HCT116 (cell line): ENCODE measurements at regions not wholly inside any gene's neighbourhood (a gene's known extent, or its start where the extent isn't known, plus 50 kb on each side); places are given as distances from the start of the nearest gene placed in this dataset.

Experiments
- EZH2 ChIP-seq: fragments of 200-600 bp; sonication (generic); IDR thresholded peaks from 2 replicates; pipeline ENCODE4 v1.6.1; 2017; ENCODE audit warnings: antibody characterized with exemption, mixed run types
- POLR2A ChIP-seq: IDR thresholded peaks from 2 replicates; pipeline ENCODE4 v1.7.0; 2011; ENCODE audit warnings: borderline replicate concordance; ENCODE audit not compliant: insufficient read depth, insufficient read length; ENCODE audit errors: extremely low read depth
- POLR2AphosphoS5 ChIP-seq: IDR thresholded peaks from 2 replicates; pipeline ENCODE4 v1.6.1; 2011; ENCODE audit warnings: mild to moderate bottlenecking, low read depth, low read length, moderate library complexity
- TF ChIP-seq, protein P1 (sequence below), 3 experiments: fragments of 200-600 bp in 1 of 3; sonication (generic) in 1 of 3; IDR thresholded peaks in 2 of 3; conservative IDR thresholded peaks in 1 of 3; 2 replicates each; pipeline ENCODE4 v1.5.1; 2012 to 2017; ENCODE audit warnings: low read depth in 2 of 3, low read length in 2 of 3, antibody characterized with exemption in 1 of 3, borderline replicate concordance in 1 of 3, control low read depth in 1 of 3, mild to moderate bottlenecking in 1 of 3, mixed read lengths in 1 of 3, mixed run types in 1 of 3, moderate library complexity in 1 of 3; ENCODE audit not compliant: insufficient read depth in 1 of 3
- TF ChIP-seq, protein P2 (sequence below): IDR thresholded peaks from 2 replicates; pipeline ENCODE4 v1.6.1; 2012

DNA sequence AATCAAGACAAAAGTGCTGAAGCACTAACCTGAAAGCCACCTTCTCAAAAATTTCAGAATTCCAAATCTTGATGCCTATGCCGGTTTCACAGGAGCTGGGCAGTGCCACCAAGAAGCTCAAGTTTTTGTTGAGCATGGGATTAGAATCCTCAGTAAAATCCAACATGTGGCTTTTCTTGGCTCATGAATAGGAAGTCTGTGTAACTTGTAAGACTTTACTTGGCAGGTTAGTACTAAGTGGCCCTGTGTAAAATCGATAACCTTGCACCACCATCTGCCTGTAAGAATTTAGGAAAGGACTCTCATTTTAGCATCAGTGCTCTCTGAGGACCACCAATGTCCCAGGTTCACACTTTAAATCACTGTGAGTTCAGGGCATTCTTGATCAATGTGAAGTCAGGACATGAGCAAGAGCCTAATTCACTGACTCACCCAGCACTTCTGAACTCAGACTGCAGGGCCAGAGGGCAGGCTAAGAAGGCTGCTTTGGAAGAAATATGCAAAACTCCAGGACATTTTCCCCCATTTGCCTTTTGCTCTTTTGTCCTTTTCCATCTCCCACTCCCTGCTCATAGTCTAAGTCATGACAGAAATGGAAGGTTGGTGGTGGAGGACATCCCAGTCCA, 113.2 kb downstream of the EDN1 start:
- TF ChIP-seq, protein P1, sequence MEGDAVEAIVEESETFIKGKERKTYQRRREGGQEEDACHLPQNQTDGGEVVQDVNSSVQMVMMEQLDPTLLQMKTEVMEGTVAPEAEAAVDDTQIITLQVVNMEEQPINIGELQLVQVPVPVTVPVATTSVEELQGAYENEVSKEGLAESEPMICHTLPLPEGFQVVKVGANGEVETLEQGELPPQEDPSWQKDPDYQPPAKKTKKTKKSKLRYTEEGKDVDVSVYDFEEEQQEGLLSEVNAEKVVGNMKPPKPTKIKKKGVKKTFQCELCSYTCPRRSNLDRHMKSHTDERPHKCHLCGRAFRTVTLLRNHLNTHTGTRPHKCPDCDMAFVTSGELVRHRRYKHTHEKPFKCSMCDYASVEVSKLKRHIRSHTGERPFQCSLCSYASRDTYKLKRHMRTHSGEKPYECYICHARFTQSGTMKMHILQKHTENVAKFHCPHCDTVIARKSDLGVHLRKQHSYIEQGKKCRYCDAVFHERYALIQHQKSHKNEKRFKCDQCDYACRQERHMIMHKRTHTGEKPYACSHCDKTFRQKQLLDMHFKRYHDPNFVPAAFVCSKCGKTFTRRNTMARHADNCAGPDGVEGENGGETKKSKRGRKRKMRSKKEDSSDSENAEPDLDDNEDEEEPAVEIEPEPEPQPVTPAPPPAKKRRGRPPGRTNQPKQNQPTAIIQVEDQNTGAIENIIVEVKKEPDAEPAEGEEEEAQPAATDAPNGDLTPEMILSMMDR (IDR thresholded peaks at IDR 0.05 in 2 of 3, conservative IDR thresholded peaks at IDR 0.05 in 1 of 3; ENCODE audit: borderline replicate concordance in 1 of 3, insufficient read depth in 1 of 3, low read depth in 2 of 3, low read length in 2 of 3): no peak
- TF ChIP-seq, protein P2, sequence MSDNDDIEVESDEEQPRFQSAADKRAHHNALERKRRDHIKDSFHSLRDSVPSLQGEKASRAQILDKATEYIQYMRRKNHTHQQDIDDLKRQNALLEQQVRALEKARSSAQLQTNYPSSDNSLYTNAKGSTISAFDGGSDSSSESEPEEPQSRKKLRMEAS: no peak
- TF ChIP-seq EZH2 (no peak), POLR2A (no peak), POLR2AphosphoS5 (no peak)
